A673 (cell line): ENCODE measurements at regions not wholly inside any gene's neighbourhood (a gene's known extent, or its start where the extent isn't known, plus 50 kb on each side); places are given as distances from the start of the nearest gene placed in this dataset.

Experiments used
- EZH2 ChIP-seq: fragments of 200-600 bp; sonication (generic); IDR thresholded peaks from 2 replicates; pipeline ENCODE4 v1.6.1; 2017; ENCODE audit warnings: borderline replicate concordance, low read depth, mild to moderate bottlenecking, mixed read lengths, antibody characterized with exemption, low read length; ENCODE audit not compliant: poor library complexity, severe bottlenecking
- TF ChIP-seq, protein P1 (sequence below): fragments of 300-800, 200-600 bp; sonication (generic); conservative IDR thresholded peaks from 2 replicates; pipeline ENCODE4 v1.5.1; 2017; ENCODE audit warnings: low read depth, mild to moderate bottlenecking, antibody characterized with exemption, low read length, moderate library complexity, mixed read lengths

DNA sequence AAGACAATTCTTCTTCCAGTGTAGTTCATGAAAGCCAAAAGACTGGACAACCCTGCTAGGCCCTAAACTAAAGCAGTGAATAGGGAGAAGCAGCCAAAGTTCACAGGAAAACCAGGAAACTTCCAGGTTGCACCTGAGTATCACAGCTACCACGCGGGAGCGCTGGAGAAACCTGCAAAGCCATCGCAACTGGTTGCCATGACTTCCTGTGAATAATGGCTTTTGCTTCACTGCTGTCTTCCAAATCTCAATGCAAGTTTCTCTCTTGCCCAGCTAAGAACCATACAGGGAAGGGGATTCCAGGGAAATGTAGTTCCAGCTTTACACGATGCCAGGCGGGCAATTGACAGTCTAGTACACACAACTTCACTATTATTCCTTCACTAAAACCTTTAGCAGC, 114.1 kb downstream of the GXYLT1 start:
- no peak for TF ChIP-seq EZH2
- TF ChIP-seq, protein P1, sequence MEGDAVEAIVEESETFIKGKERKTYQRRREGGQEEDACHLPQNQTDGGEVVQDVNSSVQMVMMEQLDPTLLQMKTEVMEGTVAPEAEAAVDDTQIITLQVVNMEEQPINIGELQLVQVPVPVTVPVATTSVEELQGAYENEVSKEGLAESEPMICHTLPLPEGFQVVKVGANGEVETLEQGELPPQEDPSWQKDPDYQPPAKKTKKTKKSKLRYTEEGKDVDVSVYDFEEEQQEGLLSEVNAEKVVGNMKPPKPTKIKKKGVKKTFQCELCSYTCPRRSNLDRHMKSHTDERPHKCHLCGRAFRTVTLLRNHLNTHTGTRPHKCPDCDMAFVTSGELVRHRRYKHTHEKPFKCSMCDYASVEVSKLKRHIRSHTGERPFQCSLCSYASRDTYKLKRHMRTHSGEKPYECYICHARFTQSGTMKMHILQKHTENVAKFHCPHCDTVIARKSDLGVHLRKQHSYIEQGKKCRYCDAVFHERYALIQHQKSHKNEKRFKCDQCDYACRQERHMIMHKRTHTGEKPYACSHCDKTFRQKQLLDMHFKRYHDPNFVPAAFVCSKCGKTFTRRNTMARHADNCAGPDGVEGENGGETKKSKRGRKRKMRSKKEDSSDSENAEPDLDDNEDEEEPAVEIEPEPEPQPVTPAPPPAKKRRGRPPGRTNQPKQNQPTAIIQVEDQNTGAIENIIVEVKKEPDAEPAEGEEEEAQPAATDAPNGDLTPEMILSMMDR = no peak
